SHP77 treated with DMSO at 0.1 percent for 48 hours (cell line): ENCODE measurements at regions not wholly inside any gene's neighbourhood (a gene's known extent, or its start where the extent isn't known, plus 50 kb on each side); places are given as distances from the start of the nearest gene placed in this dataset.
"Not testable (repeated sequence)": the region's sequence is repeated elsewhere in the genome, so short reads cannot be mapped to it uniquely, and the experiment has no call there.

ENCODE experiments used
- DNase-seq: peaks from one replicate; lab custom pipeline; 2025; lab: John Stamatoyannopoulos, UW

DNA sequence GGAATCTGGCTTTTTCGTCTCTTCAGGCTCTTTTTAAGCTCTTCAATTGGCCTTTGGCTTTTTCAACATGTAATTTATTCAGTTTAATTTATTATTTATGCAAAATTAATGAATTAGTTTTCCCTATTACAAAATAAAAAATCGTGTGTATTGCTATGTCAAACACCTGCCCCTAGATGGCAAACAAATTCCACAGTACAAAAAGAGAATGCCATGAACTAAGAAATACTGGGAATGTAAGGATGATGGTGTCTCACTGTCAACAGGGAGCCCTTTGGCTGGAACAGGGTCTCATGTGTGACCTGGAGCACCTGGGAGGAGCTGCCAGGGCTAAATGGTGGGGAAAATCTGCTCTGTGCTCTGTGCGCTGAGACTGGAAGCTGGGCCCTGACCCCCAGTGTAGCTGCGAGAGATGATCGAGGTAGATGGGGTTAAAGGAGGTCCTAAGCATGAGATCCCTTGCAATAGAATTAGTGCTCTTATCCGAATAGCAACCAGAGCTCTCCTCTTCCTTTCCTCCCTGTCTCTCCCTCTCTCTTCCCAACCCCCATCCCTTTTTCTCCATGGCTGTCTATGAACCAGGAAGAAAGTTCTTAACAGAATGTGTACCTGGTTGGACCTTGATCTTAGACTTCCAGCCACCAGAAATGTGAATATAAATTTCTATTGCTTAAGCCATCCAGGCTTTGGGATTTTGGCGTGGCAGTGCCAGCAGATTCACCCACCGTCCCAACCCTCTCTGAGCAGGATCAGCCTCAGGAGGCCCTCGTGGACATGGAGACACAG lies 1183.5 kb downstream of the RPIA start:
- not testable (repeated sequence) for DNase-seq

DNA sequence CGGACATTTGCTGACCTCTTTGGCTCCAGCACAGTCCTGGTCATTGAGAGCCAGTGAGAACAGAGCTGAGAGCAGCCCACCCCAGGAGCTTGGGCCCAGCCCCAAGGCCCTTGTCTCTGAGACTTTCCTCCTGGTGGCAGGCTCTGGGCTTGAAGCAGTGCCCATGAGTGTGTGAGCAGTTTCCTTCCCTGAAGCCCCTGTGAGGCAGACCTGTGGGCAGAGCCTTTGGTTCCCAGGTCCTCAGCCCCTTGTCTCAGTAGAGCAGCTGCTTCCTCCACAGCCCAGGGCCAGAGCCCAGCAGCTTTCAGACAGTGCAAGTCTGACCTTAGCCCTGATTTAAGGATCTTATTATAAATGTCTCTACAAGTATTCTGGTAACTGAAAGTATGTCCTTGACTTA lies 1185.0 kb downstream of the RPIA start:
- not testable (repeated sequence) for DNase-seq

DNA sequence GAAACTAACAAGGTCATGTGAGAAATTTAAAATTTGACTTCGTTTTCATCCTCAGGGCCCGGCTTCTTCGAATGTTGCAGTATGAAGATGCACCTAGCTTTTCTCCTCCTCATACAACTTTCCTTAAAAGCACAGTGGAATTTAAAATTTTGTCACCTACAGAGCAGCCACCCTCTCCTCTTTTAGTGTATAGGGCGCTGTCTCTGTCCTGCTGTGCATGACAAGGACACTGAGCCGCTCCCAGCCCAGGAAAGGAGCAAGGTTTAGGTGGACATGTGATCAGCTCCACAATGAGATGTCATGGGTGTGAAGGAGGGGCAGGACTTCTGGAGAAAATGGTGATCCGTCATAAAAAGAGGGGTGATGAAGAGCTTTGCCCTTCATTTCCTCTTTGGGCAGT lies 1185.4 kb downstream of the RPIA start:
- not testable (repeated sequence) for DNase-seq

DNA sequence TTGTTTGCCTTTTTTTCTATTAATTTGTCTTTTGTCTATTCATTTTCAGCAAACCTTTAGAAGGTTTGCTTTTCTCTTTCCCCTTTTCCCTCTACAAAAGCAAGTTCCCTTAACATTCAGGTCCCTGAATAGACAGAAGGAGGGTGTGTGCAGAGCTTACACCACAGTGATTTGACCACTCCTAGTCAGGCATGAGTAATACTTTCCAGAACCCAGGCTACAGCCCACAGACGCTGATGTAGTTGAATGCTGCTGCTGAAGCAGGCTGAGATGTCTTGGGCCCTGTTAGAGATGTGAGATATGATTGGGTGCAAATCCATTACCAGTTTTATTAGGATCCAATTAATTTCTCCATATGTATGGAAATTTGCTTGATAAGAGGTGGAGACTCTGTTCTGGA lies 1191.4 kb downstream of the RPIA start:
- DNase-seq = not testable (repeated sequence)

DNA sequence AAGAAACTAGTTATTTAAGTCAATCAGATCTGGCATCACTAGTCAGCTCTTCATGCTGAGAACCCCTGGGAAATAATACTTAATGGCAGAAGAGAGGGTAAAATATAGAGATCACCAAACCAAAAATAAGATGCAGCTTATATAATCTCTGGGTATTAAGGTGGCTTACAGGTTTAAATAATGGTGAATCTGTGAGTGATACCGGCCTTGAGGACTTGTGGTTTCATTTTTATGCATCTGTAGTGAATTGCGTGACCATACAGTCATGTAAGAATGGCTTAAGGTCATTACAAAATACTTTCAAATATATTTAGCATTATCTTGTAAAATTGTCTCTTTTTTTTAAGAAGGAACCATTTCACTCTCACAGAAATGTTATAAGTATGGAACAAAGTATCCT lies 1192.2 kb downstream of the RPIA start:
- not testable (repeated sequence) for DNase-seq

DNA sequence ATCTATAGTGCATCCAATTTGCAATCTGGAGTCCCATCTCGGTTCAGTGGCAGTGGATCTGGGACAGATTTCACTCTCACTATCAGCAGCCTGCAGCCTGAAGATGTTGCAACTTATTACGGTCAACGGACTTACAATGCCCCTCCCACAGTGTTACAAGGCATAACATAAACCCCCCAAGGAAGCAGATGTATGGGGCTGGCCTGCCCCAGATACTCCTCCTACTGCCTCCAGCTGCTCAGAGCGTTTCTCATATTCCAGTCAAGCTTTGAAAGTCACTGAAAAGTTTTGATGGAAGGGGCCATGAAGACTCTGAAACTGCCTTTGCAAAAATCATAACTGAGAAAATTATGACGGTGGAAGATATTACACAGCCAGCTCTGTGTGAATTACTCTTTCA lies 1193.6 kb downstream of the RPIA start:
- not testable (repeated sequence) for DNase-seq

DNA sequence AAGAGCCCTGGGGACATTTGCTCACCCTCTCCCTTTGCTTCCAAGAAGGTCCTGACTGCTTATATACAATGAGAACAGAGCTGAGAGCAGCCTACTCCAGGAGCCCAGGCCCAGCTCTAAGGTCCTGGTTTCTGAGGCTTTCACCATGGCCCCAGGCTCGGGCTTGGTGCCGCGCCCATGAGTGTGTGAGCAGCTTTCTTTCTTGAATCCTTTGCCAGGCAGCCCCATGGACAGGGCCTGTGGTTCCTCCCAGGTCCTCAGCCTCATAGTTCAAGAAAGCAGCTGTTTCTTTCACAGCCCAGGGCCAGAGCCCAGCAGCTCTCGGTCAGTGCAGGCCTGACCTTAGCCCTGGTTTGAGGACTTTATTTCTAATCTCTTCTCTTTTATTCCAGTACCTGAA lies 1197.2 kb downstream of the RPIA start:
- DNase-seq = not testable (repeated sequence)

DNA sequence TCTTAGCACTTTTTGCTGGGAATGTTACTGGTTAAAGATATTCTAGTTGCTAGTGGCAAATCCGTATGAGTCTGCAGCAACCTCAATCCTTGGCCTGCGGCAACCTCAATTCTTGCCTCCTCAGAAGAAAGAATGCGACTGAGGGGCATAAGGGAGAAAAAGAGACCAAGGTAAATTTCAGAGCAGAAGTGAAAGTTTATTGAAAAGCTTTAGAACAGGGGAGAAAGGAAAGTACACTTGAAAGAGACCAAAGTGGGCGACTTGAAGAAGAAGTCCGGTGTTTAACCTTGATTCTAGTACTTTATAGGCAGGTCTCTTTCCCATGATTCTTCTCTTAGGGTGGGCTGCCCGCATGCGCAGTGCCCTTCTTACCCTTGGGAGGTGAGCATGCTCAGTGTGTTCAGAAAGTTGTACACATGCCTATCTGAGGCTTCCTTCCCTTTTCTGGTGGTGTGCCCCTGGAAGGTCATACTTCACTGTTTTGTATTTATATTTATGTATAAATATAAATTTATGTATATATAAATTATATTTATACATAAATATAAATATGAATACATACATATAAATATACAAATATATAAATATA lies 1198.8 kb downstream of the RPIA start:
- DNase-seq = not testable (repeated sequence)

DNA sequence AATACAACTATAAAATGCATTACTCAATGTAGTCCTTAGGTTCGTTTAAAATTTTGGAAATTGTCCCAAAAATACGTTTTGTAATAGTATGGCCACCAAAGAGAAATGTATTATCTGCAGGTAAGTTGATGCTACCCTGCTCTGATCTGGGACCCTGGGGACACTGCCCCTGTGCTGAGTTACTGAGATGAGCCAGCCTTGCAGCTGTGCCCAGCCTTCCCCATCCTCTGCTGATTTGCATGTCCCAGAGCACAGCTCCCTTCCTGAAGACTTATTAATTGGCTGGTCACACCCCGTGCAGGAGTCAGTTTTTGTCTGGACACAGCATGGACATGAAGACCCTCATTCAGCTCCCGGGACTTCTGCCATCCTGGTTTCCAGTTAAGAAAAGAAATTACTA lies 1203.5 kb downstream of the RPIA start:
- not testable (repeated sequence) for DNase-seq

DNA sequence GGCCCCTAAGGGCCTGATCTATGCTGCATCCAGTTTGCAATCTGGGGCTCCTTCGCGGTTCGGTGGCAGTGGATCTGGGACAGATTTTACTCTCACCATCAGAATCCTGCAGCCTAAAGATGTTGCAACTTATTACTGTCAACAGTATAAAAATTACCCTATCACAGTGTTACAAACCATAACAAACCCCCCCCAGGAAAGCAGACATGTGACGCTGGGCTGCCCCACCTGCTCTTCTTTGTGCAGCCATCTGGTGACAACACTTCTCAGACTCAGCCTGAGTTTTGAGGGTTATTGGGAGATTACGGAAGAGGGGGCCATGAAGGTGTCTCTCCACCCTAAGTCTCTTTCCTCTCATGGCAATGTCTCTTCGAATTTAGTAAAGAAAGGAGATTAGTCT lies 1204.2 kb downstream of the RPIA start:
- not testable (repeated sequence) for DNase-seq

DNA sequence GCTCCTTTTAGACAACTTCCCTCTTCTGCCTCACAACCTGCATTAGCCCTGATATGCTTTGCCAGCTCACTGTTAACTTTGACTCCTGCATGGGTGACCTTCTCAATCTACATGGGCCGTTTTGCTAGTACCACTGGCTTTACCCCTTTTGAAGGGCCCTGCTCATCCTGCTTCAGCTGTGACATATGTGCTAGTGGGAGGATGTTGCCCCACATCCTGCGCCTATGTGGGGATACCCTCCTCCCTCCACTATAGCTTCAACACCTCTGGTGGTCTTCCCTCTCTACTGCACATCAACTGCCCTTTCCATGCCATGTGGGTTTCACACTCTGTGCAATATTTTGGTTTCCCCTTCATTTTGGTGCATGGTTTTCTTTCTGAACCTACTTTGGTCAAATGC lies 1235.5 kb downstream of the RPIA start:
- DNase-seq = not testable (repeated sequence)

DNA sequence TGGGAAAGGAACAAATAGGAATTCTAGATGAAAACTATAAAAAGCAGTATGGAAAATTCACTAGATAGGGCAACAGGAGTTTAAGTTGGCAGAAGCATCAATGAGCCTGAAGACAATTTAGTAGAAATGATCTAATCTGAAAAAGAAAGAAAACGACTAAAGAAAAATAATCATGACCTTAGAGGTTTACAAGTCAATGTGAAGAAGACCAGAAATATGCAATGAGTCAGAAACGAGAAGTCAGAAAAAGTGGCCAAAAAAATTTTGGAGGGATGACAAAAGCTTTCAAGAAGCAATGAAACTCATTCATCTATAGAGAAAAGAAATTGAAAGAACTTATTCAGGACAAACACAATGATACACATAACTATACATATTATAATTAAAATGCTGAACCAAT lies 1244.0 kb downstream of the RPIA start:
- not testable (repeated sequence) for DNase-seq

DNA sequence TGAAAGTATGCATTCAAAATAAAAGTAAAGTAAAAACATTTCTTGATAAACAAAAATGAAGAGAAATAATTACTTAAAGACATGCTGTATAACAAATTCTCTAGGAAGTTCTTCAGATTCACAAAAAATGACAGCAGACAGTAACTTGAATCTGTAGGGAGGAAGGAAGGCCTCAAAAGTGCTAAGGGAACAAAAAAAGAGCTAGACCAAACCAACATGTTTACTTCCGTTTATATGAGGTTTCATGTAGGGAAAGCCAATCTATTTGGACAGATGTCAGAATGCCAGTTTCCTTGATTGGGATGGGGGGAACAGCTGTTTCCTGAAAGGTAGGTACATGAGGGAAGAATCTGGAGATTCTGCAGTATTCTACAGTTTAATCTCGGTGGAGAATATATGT lies 1244.5 kb downstream of the RPIA start:
- DNase-seq = not testable (repeated sequence)

DNA sequence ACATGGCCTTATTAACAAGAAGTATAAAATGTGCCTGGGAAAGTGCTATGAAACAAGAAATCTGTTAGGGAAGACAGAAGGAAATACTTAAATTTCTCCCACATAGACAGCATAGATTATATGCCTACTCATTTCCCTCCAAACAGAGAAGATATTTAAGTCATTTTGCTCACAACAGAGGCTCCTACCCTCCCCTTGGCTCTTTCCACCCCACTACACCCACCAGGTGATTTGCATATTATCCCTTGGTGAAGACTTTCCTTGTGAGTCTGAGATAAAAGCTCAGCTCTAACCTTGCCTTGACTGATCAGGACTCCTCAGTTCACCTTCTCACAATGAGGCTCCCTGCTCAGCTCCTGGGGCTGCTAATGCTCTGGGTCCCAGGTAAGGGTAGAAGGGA lies 1245.1 kb downstream of the RPIA start:
- not testable (repeated sequence) for DNase-seq

DNA sequence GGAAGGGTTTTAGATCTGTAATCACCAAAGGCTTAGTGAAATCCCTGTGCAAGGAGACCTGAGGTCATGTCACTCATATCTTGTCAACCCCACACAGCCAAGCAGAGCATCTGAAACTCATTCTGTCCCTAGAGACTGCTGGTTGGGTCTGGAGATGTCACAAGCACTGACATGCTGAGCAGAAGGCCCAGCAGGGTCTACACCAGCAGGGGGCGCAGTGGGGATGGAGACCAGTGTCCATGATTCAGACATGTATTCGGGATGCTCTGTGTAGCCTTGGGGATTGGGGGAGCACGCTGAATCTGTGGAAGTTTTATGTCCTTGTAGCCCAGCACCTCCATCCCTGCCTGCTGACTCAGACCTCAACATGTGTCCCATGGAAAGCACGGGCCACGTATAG lies 1247.3 kb downstream of the RPIA start:
- not testable (repeated sequence) for DNase-seq

DNA sequence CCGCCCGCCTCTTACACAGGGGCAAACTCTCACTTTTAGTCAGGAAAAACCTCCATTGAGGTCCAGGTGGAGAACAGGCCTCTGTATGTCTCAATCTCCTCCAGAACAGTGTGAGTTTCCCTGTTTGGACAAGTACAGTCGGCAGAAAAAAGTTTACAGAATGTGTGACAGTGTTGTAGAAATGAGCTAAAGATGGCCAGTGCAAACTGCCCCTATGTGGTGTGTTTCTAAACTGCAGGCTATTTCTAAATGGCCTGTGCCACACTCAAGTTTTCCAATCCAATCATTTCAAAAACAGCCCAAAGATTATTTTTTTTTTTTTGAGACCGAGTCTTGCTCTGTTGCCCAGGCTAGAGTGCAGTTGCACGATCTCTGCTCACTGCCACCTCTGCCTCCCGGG lies 1252.8 kb downstream of the RPIA start:
- not testable (repeated sequence) for DNase-seq

DNA sequence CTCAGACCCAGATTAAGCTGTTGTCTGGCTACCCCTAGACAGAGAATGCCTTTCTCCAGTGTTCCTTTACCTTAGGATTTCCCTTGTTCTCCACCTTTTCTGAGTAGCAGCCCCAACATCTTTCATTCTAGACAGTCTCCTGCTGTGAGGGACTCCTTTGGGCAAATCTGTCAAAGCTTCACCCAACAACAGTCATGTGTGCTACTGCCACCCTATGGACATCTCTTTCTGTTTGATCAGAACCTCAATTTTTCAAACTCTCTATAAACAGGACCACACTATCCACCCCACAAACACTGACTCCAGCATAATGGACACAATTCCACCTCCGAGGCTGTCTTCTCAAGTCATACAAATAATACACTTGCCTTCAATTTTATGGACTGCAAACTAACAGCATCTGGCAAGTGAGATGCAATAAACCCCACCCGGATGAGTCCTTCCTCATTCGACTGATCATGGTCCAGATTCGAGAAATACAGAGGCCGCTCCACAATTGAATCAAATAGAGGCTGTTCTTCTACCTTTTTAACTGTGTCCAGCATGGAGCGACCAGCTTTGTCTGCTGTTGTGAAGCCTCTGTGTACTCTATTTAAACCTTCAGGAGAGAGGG lies 1253.6 kb downstream of the RPIA start:
- DNase-seq = not testable (repeated sequence)

DNA sequence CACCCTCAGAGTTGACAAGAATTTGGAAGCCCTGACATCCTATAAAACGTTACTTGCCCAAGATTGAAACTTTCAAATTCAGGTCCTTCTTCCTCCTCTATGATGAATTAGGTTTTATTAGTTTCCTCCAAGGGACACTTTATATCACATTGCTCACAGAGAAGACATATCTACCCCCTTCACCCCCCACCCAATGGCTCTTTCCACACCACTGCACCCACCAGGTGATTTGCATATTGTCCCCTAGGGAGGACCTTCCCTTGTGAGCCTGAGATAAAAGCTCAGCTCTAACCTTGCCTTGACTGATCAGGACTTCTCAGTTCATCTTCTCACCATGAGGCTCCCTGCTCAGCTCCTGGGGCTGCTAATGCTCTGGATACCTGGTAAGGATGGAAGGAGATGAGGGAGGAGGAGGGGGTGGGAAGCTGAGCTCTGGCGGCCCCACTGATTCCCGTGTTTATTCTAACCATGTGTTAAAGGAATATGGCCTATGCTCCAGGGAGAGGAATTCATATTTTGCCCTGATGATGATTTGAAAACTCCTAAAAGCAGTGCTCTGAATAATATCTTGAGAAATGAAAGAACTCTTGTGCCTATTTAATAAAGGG lies 1255.8 kb downstream of the RPIA start:
- DNase-seq = not testable (repeated sequence)

DNA sequence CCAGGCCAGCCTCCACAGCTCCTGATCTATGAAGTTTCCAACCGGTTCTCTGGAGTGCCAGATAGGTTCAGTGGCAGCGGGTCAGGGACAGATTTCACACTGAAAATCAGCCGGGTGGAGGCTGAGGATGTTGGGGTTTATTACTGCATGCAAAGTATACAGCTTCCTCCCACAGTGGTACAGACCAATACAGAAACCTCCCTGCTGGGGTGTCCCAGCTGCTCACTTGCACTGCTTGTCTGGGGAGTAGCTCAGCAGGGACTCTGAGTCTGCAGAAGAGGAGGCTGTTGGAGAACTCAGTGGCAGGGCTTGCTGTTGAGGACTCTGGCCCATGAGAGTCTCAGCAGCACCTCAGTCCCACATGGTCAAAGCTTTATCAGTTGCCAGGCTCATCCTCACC lies 1256.6 kb downstream of the RPIA start:
- DNase-seq = not testable (repeated sequence)

DNA sequence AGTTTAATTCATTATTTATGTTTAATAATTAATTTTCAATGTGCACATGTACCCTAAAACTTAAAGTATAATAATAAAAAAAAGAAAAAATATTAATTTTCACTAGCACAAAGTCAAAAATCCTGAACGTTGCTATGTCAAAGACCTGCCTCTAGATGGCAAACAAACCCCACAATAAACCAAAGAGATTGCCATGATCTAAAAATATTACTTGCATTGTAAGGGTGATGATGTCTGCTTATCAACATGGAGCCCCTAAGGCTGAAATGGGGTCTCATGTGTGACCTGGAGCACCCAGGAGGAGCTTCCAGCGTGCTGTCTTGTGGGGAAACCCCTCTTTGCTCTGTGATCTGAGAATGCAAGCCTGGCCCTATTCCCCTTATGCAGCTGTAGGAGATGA lies 1259.3 kb downstream of the RPIA start:
- not testable (repeated sequence) for DNase-seq

DNA sequence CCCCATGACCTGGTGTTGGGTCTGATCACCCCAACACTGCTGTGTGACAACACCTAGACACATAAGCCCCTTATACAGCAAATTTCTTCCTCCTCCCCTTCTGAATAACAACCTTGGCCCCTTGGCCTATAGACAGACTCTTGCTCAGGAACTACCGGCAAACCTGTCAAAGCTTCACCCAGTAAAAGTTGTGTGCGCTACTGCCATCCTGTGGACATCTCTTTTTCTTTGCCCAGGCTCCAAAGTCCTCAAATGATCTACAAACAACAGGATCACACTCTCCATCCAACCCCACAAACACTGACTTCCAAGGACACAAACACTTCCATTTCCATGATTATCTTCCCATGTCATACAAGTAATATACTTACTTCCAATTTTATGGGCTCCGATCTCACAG lies 1265.8 kb downstream of the RPIA start:
- DNase-seq = not testable (repeated sequence)

DNA sequence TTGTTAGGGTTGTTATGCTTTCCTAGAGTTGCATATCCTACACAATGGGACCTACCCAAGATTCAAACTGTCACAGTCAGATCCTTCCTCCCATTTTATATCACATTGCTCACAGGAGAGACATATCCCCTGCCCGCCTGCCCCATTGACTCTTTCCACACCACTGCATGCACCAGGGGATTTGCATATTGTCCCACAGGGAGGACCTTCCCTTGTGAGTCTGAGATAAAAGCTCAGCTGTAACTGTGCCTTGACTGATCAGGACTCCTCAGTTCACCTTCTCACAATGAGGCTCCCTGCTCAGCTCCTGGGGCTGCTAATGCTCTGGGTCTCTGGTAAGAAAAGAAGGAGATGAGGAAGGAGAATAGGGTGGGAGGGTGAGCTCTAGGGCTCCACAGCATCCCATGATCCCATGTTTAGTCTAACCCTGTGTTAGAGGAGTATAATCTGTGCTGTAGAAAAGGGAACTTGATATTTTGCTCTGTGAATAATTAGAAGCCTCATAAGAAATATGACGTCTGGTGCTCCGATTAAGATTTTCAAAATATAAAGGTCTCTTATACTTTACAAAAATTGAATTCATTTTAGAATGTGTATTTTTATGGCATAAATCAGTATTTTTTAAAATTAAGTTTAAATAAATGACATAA lies 1268.4 kb downstream of the RPIA start:
- not testable (repeated sequence) for DNase-seq
